OCI-LY7 (cell line): ENCODE measurements at regions not wholly inside any gene's neighbourhood (a gene's known extent, or its start where the extent isn't known, plus 50 kb on each side); places are given as distances from the start of the nearest gene placed in this dataset.

Source experiments
- BruUV-seq: library from RNA; stranded (reverse); fragments of 400-500 nt; replicated peaks from 2 replicates; lab custom pipeline; 2021; lab: Mats Ljungman, UMichigan
- CTCF ChIA-PET: fragments of 300-600 bp; sonication (Branson Sonifier 250); formaldehyde crosslinking; loops from one replicate; lab custom pipeline; 2022; ENCODE audit warnings: antibody characterized with exemption; ENCODE audit not compliant: unreplicated experiment; lab: Charles Lee
- POLR2A ChIA-PET: fragments of 300-600 bp; sonication (Branson Sonifier 250); formaldehyde crosslinking; loops from one replicate; lab custom pipeline; 2022; ENCODE audit warnings: antibody characterized with exemption; lab: Charles Lee
- DNase-seq: peaks from one replicate; pipeline ENCODE4 v3.0.0-alpha.2; 2015; ENCODE audit warnings: low spot score
- H2AFZ ChIP-seq: fragments of 200-600 bp; sonication (generic), shearing (Covaris generic); 2 replicates; pipeline ENCODE4 v1.6.1; 2014; ENCODE audit warnings: mild to moderate bottlenecking, antibody characterized with exemption, low read length, moderate library complexity
- H3K27ac ChIP-seq: fragments of 200-600 bp; sonication (generic); 2 replicates; pipeline ENCODE4 v1.5.1; 2014; ENCODE audit warnings: mixed run types, low read depth, mild to moderate bottlenecking, moderate library complexity, low read length, inconsistent platforms; ENCODE audit not compliant: poor library complexity, severe bottlenecking
- H3K36me3 ChIP-seq: fragments of 200-600 bp; sonication (generic); 2 replicates; pipeline ENCODE4 v1.6.1; 2014; ENCODE audit warnings: mild to moderate bottlenecking, antibody characterized with exemption, low read length, moderate library complexity, mixed read lengths; ENCODE audit not compliant: insufficient read depth
- H3K4me1 ChIP-seq: fragments of 200-600 bp; sonication (generic); 2 replicates; pipeline ENCODE4 v1.5.1; 2014; ENCODE audit warnings: mild to moderate bottlenecking, low read length; ENCODE audit not compliant: insufficient read depth, poor library complexity, severe bottlenecking
- H3K4me2 ChIP-seq: fragments of 200-600 bp; sonication (generic); 2 replicates; pipeline ENCODE4 v1.6.1; 2014; ENCODE audit warnings: mild to moderate bottlenecking, low read length
- H3K4me3 ChIP-seq: fragments of 200-600 bp; sonication (generic); 2 replicates; pipeline ENCODE4 v1.5.1; 2014; ENCODE audit warnings: mild to moderate bottlenecking, low read depth, low read length; ENCODE audit not compliant: poor library complexity, severe bottlenecking
- H3K79me2 ChIP-seq: fragments of 200-600 bp; sonication (generic); 2 replicates; pipeline ENCODE4 v1.6.1; 2016; ENCODE audit warnings: low read depth, mild to moderate bottlenecking, low read length, moderate library complexity, mixed read lengths; ENCODE audit not compliant: insufficient read depth
- H3K9me2 ChIP-seq: fragments of 200-600 bp; sonication (generic); 2 replicates; pipeline ENCODE4 v1.6.1; 2016; ENCODE audit warnings: mild to moderate bottlenecking, low read length, mixed read lengths; ENCODE audit not compliant: insufficient read depth
- H3K9me3 ChIP-seq: fragments of 200-600 bp; sonication (generic); 2 replicates; pipeline ENCODE4 v1.6.1; 2014; ENCODE audit warnings: mild to moderate bottlenecking, mixed run types, low read length, mixed read lengths
- H4K20me1 ChIP-seq: fragments of 200-600 bp; sonication (generic); 2 replicates; pipeline ENCODE4 v1.6.1; 2014; ENCODE audit warnings: mild to moderate bottlenecking, antibody characterized with exemption, low read length, moderate library complexity, mixed read lengths; ENCODE audit not compliant: insufficient read depth
- CTCF ChIP-seq: fragments of 200-600 bp; sonication (generic); conservative IDR thresholded peaks from 2 replicates; pipeline ENCODE4 v1.5.1; 2014; ENCODE audit warnings: mild to moderate bottlenecking, antibody characterized with exemption, low read length, moderate library complexity, mixed read lengths
- EZH2phosphoT487 ChIP-seq: fragments of 200-600 bp; sonication (generic); IDR thresholded peaks from 2 replicates; pipeline ENCODE4 v1.6.1; 2018; ENCODE audit warnings: low read depth, borderline replicate concordance, mild to moderate bottlenecking, mixed run types, antibody characterized with exemption, low read length, moderate library complexity, mixed read lengths
- intact Hi-C: fragments of 100-400 bp; cut with micrococcal nuclease; formaldehyde crosslinking; loops from one replicate; pipeline ENCODE4 v1.10.0; 2022; ENCODE audit not compliant: unreplicated experiment

GRCh38 chr10:64476506-64476905, 955.3 kb downstream of the REEP3 start:
- no peaks in the 10 kb centered on the region for H3K36me3 ChIP-seq
- ChIA-PET POLR2A (no interaction called here), CTCF (no interaction called here)
- TF ChIP-seq CTCF (no peak), EZH2phosphoT487 (no peak)
- no peak overlapping the region for H3K4me3 ChIP-seq
- no peaks in the 10 kb centered on the region for H4K20me1 ChIP-seq
- no peaks in the 10 kb centered on the region for H3K9me2 ChIP-seq
- H3K4me2 ChIP-seq = no peak overlapping the region
- no peak for DNase-seq
- H3K27ac ChIP-seq = no peak overlapping the region
- H3K9me3 ChIP-seq = no peaks in the 10 kb centered on the region
- H2AFZ ChIP-seq = no peak overlapping the region
- intact Hi-C loops = no loop called here
- no TSS peak for BruUV-seq
- no peaks in the 10 kb centered on the region for H3K79me2 ChIP-seq
- H3K4me1 ChIP-seq = no peaks in the 10 kb centered on the region

DNA sequence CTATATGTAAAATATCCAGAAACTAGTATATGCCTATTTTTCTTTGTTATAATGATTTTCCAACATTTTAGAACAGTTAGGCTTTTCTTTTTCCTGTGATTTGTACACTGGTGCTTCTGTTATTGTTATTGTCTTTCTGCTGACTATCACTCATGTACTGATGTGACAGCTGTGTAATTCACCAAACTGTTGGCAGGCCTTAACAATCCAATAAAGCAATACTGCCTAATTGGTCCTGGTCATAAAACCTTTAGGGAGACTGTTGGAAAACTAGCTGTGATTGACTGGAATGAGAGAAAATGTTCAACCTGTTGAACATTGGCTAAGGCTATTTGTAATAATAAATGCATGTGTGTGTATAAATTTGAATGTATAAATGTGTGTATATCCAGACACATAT, 956.6 kb downstream of the REEP3 start:
- Histone ChIP-seq H3K79me2 (no peaks in the 10 kb centered on the region), H3K9me2 (no peaks in the 10 kb centered on the region), H2AFZ (no peak overlapping the region), H3K36me3 (no peaks in the 10 kb centered on the region), H3K4me3 (no peak overlapping the region), H4K20me1 (no peaks in the 10 kb centered on the region), H3K27ac (no peak overlapping the region), H3K9me3 (no peaks in the 10 kb centered on the region), H3K4me2 (no peak overlapping the region), H3K4me1 (no peaks in the 10 kb centered on the region)
- no peak for DNase-seq
- intact Hi-C loops = no loop called here
- CTCF ChIA-PET = no interaction called here
- TF ChIP-seq CTCF = no peak
- no TSS peak for BruUV-seq
- POLR2A ChIA-PET = no interaction called here

DNA sequence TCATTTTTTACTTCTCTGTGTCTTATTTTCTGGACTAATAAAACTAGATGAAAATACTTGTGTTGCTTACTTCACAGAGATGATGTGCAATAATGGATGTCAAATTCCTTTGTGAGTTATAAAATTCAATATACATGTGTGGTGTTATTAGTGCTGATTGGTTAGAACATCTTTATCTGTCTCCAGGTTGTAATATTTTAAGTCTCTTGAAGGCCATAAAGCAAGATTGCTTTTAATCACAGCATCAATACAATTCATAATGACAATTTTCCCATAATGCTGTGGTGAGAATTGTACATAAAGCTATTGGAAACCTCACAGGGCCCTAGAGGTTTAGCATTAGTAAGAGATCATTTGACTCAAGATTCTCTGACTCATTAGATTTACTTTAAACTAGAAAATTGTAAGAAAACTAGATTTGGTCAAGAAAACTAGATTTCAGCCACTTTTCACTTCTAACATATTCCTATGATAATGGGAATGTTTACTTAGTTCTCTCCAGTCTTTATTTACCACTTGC, 963.7 kb downstream of the REEP3 start:
- ChIA-PET CTCF (no interaction called here), POLR2A (no interaction called here)
- Histone ChIP-seq H4K20me1 (no peaks in the 10 kb centered on the region), H3K27ac (no peak overlapping the region), H3K79me2 (no peaks in the 10 kb centered on the region), H3K9me2 (no peaks in the 10 kb centered on the region), H3K4me3 (no peak overlapping the region), H3K36me3 (no peaks in the 10 kb centered on the region), H3K4me2 (no peak overlapping the region), H2AFZ (no peak overlapping the region), H3K9me3 (no peaks in the 10 kb centered on the region), H3K4me1 (no peaks in the 10 kb centered on the region)
- no peak for DNase-seq
- TF ChIP-seq EZH2phosphoT487 = no peak
- no peak for TF ChIP-seq CTCF
- intact Hi-C loops = no loop called here
- no TSS peak for BruUV-seq
